ENCODE measurements at regions not wholly inside any gene's neighbourhood (a gene's known extent, or its start where the extent isn't known, plus 50 kb on each side); places are given as distances from the start of the nearest gene placed in this dataset.
"Not testable (repeated sequence)": the region's sequence is repeated elsewhere in the genome, so short reads cannot be mapped to it uniquely, and the experiment has no call there.

DNA sequence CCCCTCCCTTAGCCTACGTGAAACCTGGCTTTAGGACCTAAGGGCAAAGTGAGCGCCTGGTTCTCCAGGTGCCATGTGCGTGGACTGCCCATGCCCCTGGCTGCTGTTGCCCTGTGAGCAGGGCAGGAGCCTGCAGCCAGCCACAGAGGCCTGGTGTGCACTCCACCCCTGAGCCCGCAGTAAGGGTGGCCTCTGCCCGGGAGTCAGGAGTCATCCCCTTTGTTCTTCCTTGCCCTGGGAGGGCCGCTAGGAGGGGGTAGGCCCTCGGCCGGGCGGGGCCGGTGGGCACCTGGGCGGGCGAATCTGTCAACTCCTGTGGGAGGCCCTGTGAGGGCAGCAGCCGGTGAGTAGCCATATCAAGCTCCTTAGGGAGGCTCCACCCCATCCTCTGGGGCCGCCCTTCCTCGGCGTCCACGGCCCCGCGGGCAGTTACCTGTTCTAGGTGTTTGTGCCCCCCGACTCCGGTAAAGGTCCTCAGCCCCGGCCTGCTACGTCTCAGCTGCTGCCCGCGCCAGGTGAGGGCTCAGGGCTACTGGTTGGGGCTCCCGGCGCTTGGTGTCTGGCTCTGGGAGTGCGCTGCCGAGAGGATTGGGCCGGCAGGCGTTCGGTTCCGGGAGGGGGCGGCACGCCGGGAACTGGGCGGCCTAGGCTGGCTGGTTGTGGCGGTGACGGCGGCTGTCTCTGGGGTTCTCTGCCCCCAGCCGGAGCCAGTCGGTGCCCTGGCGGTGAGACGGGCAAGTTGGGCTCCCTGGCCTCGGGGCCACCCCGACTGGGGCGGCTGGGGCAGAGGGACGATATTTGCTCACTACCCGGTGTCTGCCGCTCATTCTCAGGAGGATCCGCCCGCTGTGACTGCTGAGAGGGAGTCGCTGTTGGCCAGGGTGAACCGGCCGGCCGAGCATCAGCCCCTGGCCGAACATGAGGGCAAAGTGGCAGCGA, 1060.2 kb downstream of the TECRL start:
- no peak for FAIRE-seq
- no peak for DNase-seq (ENCODE audit: insufficient read length, low spot score)

- FAIRE-seq (no peak), DNase-seq (ENCODE audit: insufficient read length, low spot score) (no peak)
Observed at GRCh38 chr4:63325140-63325539, 1084.1 kb downstream of the TECRL start.

DNA sequence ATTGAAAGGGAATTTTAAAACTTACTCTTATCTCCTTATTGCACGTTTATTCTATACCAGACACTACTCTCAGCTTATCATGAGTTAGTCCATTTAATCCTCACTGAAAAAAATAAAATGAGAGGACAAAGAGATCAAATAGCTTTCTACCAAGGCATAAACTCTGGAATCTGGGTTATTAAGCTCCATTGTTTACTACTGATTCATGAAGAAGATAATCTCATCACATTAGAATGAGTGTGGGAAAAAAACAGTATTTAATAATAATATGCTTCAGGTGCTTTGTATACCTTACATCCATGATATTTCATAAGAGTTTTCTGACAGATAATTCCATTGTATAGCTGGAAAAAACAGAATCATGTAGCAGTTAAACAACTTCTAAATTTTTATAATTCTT, 1092.6 kb downstream of the TECRL start:
- no peak for DNase-seq (ENCODE audit: insufficient read length, low spot score)
- no peak for FAIRE-seq

GRCh38 chr4:63315651-63316050, 1093.6 kb downstream of the TECRL start:
- FAIRE-seq (no peak), DNase-seq (ENCODE audit: insufficient read length, low spot score) (no peak)

GRCh38 chr4:63308697-63309096, 1100.6 kb downstream of the TECRL start:
- DNase-seq (ENCODE audit: insufficient read length, low spot score): no peak
- FAIRE-seq: no peak

DNA sequence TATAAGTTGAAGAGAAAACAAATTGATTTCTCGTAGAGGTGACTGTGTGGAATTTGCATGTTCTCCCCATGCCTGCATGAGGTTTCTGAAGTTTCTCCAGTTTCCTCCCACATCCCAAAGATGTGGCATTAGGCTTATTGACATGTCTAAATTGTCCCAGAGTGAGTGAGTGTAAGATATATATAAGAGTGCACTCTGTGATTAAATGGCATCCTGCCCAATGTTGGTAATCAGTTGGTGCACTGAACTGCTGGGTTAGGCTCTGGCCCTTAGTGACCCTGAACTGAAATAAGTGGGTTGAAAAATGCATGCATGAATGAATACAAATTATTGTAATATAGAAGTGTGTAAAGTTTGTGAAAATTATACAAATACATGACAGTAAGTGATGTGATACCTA, 1106.5 kb downstream of the TECRL start:
- no peak for FAIRE-seq
- DNase-seq (ENCODE audit: insufficient read length, low spot score): no peak

GRCh38 chr4:63302078-63302477, 1107.2 kb downstream of the TECRL start:
- DNase-seq (ENCODE audit: insufficient read length, low spot score): no peak
- FAIRE-seq: no peak

DNA sequence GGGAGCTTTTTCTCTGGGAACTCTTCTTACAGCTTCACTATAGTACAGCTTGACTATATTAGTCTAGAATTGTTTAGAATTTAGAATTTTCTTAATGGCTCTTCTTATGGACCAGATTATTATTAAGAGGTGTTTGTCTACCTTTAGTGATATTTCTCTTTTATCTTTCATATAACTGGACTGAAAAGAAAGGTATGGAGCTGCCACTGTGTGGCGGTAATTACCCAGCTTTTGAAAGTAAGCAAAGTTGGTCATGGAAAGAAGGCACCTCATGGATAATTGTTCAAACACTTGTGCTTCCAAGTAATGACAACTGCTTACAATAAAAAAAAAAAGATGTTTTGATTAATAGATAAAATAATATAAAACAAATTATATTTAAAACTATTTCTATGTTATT, 1112.5 kb downstream of the TECRL start:
- no peak for FAIRE-seq
- DNase-seq (ENCODE audit: insufficient read length, low spot score): no peak

GRCh38 chr4:63275491-63275890, 1133.8 kb downstream of the TECRL start:
- no peak for FAIRE-seq
- no peak for DNase-seq (ENCODE audit: insufficient read length, low spot score)

DNA sequence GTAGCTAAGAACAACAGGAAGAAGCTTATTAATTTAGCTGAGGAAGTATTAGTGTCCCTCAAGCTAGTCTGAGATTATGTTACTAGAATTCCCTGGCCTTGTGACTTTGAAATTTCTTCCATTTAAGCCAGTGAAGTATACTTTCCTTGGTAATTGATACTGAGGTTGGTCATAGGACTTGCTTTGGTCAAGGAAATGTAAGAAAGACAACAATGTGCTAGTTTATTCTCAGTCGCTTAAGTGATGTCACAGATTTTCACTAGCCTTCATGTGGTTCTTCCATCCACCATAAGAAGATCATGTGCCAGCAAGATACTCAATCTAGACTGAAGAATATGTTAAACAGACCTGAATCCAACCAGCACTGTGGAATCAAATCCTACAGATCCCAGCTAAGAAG, 1140.1 kb downstream of the TECRL start:
- FAIRE-seq (no peak), DNase-seq (ENCODE audit: insufficient read length, low spot score) (no peak)

GRCh38 chr4:63233671-63234070, 1175.6 kb downstream of the TECRL start:
- DNase-seq (ENCODE audit: insufficient read length, low spot score) (no peak), FAIRE-seq (no peak)

DNA sequence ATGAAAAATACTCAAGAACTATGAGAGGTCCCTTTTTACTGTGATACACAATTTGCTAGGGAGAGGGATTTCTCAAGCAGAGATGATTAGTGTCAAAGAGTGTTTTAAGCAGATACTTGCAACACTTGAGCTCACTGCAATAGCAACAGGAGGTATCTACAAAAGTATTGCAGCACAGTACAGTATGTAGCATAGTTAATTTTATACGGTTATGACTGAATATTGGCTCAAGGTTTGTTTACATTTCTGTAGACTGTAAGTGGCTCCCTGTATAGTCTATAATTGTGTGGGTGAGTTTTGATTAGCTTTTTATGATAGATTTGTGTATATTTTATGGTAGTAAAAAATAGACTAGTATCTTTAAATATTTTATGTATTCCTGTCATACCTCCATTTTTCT, 1177.2 kb downstream of the TECRL start:
- FAIRE-seq: no peak
- no peak for DNase-seq (ENCODE audit: insufficient read length, low spot score)

GRCh38 chr4:63226229-63226628, 1183.0 kb downstream of the TECRL start:
- no peak for DNase-seq (ENCODE audit: insufficient read length, low spot score)

DNA sequence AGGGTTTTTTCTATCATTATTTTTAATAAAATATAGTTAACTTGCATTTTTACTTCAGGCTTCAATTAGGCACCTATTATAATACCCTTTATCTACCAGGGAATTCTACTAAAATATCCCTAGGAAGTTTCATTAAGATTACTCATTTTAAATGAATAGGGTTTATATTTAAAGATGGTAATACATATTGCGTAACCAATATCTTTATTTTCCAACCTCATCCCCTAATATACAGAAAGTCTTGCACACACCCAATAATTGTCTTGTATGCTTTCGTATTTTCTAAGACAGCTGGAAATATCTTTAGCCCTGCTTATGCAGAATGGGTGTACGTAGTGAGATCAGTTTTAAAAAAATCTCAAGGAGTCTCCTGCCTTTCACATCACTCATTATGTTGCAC, 1186.8 kb downstream of the TECRL start:
- FAIRE-seq (no peak), DNase-seq (ENCODE audit: insufficient read length, low spot score) (no peak)

More at GRCh38 chr4:63226229-63226628, 1183.0 kb downstream of the TECRL start:
- no peak for FAIRE-seq

DNA sequence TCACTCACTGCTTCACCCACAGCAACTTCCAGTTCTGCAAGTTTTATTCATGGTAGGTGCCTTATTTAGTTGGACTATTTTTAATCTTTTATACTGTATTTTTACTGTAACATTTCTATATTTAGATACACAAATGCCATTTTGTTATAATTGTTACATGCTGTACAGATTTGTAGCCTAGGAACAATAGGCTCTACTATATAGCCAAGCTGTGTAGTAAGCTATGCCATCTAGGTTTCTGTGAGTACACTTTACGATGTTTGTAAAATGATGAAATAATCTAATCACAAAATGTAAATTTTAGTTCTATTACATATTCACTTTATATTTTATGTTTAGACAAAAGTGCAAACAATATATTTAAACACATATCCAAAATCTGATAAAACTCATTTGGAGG, 1187.8 kb downstream of the TECRL start:
- FAIRE-seq: no peak

GRCh38 chr4:63218856-63219255, 1190.4 kb downstream of the TECRL start:
- DNase-seq (ENCODE audit: insufficient read length, low spot score) (no peak), FAIRE-seq (no peak)

More for the DNA sequence above, 1187.8 kb downstream of the TECRL start:
- DNase-seq (ENCODE audit: insufficient read length, low spot score): no peak

- DNase-seq (ENCODE audit: insufficient read length, low spot score): no peak
- FAIRE-seq: no peak
Observed at GRCh38 chr4:63214076-63214475, 1195.2 kb downstream of the TECRL start.

DNA sequence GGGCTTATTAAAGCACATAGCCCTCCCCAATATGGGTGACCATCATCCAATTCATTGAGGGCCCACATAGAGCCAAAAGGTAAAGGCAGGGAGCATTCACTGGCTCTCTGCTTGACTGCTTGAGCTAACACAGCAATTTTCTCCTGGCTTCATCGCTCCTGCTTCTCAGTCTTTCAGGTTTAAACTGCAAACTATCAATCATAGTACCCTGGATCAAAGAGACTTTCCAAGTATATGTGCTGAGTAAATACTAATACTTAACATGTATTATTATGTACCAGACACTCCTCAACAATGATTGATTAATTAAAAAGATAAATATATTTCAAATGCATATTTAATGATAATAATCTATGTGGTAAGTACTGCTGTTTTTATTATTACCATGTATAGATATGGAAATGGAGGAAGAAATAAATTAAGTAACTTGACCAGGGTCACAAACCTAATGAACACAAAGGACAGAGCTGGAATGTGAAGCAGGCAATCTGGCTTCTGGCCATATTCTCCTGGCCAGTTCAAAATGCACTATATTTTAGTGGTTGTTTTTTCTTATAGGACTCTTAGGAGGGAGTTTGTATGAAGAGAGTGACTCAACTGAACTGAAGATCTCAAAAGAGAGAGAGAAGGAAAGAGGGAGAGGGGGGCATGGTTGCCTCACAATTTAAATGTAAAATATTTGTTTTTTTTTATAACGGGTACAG, 1197.3 kb downstream of the TECRL start:
- FAIRE-seq (no peak), DNase-seq (ENCODE audit: insufficient read length, low spot score) (peak; percentile 2)

GRCh38 chr4:63211375-63211774, 1197.9 kb downstream of the TECRL start:
- FAIRE-seq: no peak
- peak; percentile 4 for DNase-seq (ENCODE audit: insufficient read length, low spot score)

GRCh38 chr4:63193029-63193428, 1216.2 kb downstream of the TECRL start:
- FAIRE-seq; DNase-seq (ENCODE audit: insufficient read length, low spot score): not testable (repeated sequence)

- no peak for DNase-seq (ENCODE audit: insufficient read length, low spot score)
- no peak for FAIRE-seq
Observed at GRCh38 chr4:63171341-63171740, 1237.9 kb downstream of the TECRL start.

- no peak for DNase-seq (ENCODE audit: insufficient read length, low spot score)
- no peak for FAIRE-seq
Observed at GRCh38 chr4:63170923-63171322, 1238.3 kb downstream of the TECRL start.
